OCI-LY1 (cell line): ENCODE measurements at regions not wholly inside any gene's neighbourhood (a gene's known extent, or its start where the extent isn't known, plus 50 kb on each side); places are given as distances from the start of the nearest gene placed in this dataset.

Experiments used
- H2AFZ ChIP-seq: fragments of 200-600 bp; sonication (generic), shearing (Covaris generic); 2 replicates; pipeline ENCODE4 v1.6.0; 2014; ENCODE audit warnings: antibody characterized with exemption, mild to moderate bottlenecking, low read length
- H3F3A ChIP-seq: fragments of 200-600 bp; sonication (generic), shearing (Covaris generic); 2 replicates; pipeline ENCODE4 v1.6.0; 2014; ENCODE audit warnings: mild to moderate bottlenecking, antibody characterized with exemption, low read length, moderate library complexity; ENCODE audit not compliant: insufficient read depth
- H3K27ac ChIP-seq: fragments of 200-600 bp; sonication (generic); 2 replicates; pipeline ENCODE4 v1.5.1; 2014; ENCODE audit warnings: low read length, mixed run types, mild to moderate bottlenecking, low read depth; ENCODE audit not compliant: poor library complexity, severe bottlenecking
- H3K27me3 ChIP-seq: fragments of 200-600 bp; sonication (generic); 2 replicates; pipeline ENCODE4 v1.6.0; 2014; ENCODE audit warnings: antibody characterized with exemption, mild to moderate bottlenecking, low read length, moderate library complexity; ENCODE audit not compliant: insufficient read depth
- H3K36me3 ChIP-seq: fragments of 200-600 bp; sonication (generic); 2 replicates; pipeline ENCODE4 v1.6.1; 2014; ENCODE audit warnings: mild to moderate bottlenecking, antibody characterized with exemption, low read length, moderate library complexity, mixed read lengths; ENCODE audit not compliant: insufficient read depth
- H3K4me1 ChIP-seq: fragments of 200-600 bp; sonication (generic); 2 replicates; pipeline ENCODE4 v1.5.1; 2014; ENCODE audit warnings: mild to moderate bottlenecking, low read length, moderate library complexity; ENCODE audit not compliant: insufficient read depth, severe bottlenecking
- H3K4me2 ChIP-seq: fragments of 200-600 bp; sonication (generic), shearing (Covaris generic); 2 replicates; pipeline ENCODE4 v1.6.1; 2014; ENCODE audit warnings: low read length
- H3K4me3 ChIP-seq: fragments of 200-600 bp; sonication (generic); 2 replicates; pipeline ENCODE4 v1.5.1; 2014; ENCODE audit warnings: low read length, low read depth, mild to moderate bottlenecking, mixed read lengths; ENCODE audit not compliant: poor library complexity, severe bottlenecking
- H3K79me2 ChIP-seq: fragments of 200-600 bp; shearing (Covaris generic); 2 replicates; pipeline ENCODE4 v1.6.1; 2016; ENCODE audit warnings: mixed run types, low read length, mixed read lengths; ENCODE audit not compliant: insufficient read depth
- H3K9ac ChIP-seq: fragments of 200-600 bp; sonication (generic), shearing (Covaris generic); 2 replicates; pipeline ENCODE4 v1.6.1; 2014; ENCODE audit warnings: mild to moderate bottlenecking, low read length, mixed read lengths
- H3K9me2 ChIP-seq: fragments of 200-600 bp; sonication (generic), shearing (Covaris generic); 2 replicates; pipeline ENCODE4 v1.6.1; 2014; ENCODE audit warnings: low read depth, mild to moderate bottlenecking, low read length, mixed read lengths
- H3K9me3 ChIP-seq: fragments of 200-600 bp; shearing (Covaris generic); 2 replicates; pipeline ENCODE4 v1.6.1; 2014; ENCODE audit warnings: low read length, mixed read lengths
- H4K20me1 ChIP-seq: fragments of 200-600 bp; sonication (generic), shearing (Covaris generic); 2 replicates; pipeline ENCODE4 v1.6.0; 2016; ENCODE audit warnings: mild to moderate bottlenecking, low read length; ENCODE audit not compliant: insufficient read depth
- EZH2 ChIP-seq: fragments of 200-600 bp; sonication (generic), shearing (Covaris generic); IDR thresholded peaks from 2 replicates; pipeline ENCODE4 v1.8.0; 2017; ENCODE audit warnings: borderline replicate concordance, mixed run types, mild to moderate bottlenecking, antibody characterized with exemption, low read length, moderate library complexity, mixed read lengths
- TF ChIP-seq, protein P1 (sequence below): fragments of 200-600 bp; sonication (generic), shearing (Covaris generic); IDR thresholded peaks from 2 replicates; pipeline ENCODE4 v1.5.1; 2017; ENCODE audit warnings: mild to moderate bottlenecking, antibody characterized with exemption, low read length, moderate library complexity, mixed read lengths

DNA sequence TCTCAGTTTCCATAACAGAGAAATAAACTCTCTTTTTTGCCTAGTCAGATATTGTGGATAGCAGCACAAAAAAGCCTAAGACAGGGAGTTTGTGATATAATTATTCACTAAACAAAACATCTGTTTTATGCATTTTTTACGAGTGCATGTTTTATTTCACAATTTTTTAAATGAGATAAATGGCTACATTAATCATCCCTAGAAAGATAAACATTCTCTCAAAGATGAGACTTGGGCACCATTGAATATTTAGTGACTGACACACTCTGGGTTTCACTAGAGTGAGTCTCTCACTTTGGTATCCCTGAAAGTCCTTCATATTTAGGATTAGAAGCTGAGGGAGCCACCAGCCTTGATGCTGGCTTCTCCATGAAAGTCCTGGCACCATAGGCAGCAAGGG lies 74.3 kb upstream of the LRCH1 start:
- Histone ChIP-seq H3K79me2 (no peaks in the 10 kb centered on the region), H3K27ac (no peak overlapping the region), H3K4me1 (no peaks in the 10 kb centered on the region), H4K20me1 (no peaks in the 10 kb centered on the region), H3K4me2 (no peak overlapping the region), H3K9ac (no peak overlapping the region), H3K9me2 (no peaks in the 10 kb centered on the region), H3K27me3 (no peaks in the 10 kb centered on the region), H3K9me3 (0 out of 2 replicates have a peak, but pooled peaks cover under 1% of the 10 kb centered on the region), H2AFZ (no peak overlapping the region), H3F3A (no peaks in the 10 kb centered on the region), H3K36me3 (no peaks in the 10 kb centered on the region), H3K4me3 (no peak overlapping the region)
- TF ChIP-seq, protein P1, sequence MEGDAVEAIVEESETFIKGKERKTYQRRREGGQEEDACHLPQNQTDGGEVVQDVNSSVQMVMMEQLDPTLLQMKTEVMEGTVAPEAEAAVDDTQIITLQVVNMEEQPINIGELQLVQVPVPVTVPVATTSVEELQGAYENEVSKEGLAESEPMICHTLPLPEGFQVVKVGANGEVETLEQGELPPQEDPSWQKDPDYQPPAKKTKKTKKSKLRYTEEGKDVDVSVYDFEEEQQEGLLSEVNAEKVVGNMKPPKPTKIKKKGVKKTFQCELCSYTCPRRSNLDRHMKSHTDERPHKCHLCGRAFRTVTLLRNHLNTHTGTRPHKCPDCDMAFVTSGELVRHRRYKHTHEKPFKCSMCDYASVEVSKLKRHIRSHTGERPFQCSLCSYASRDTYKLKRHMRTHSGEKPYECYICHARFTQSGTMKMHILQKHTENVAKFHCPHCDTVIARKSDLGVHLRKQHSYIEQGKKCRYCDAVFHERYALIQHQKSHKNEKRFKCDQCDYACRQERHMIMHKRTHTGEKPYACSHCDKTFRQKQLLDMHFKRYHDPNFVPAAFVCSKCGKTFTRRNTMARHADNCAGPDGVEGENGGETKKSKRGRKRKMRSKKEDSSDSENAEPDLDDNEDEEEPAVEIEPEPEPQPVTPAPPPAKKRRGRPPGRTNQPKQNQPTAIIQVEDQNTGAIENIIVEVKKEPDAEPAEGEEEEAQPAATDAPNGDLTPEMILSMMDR: no peak
- no peak for TF ChIP-seq EZH2

DNA sequence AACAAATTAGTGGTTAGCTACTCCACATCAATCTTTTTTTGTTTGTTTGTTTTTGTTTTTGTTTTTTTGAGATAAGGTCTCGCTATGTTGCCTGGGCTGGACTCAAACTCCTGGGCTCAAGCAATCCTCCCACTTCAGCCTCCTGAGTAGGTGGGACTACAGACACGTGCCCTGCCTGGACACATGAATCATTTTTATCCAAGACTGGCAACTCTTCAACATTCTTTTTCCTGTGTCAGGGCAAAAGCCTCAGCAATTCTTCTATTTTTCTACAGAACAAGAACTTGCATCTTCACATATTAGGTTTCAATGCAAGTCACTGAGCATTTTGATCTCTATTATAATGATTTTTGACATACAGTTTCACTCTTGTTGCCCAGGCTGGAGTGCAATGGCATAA lies 76.8 kb upstream of the LRCH1 start:
- no peak overlapping the region for H3K27ac ChIP-seq
- H3K9me2 ChIP-seq: no peaks in the 10 kb centered on the region
- no peak overlapping the region for H3K9ac ChIP-seq
- no peaks in the 10 kb centered on the region for H3K9me3 ChIP-seq
- H3K36me3 ChIP-seq: no peaks in the 10 kb centered on the region
- H3K4me1 ChIP-seq: no peaks in the 10 kb centered on the region
- H3K79me2 ChIP-seq: no peaks in the 10 kb centered on the region
- no peak overlapping the region for H3K4me3 ChIP-seq
- no peaks in the 10 kb centered on the region for H3K27me3 ChIP-seq
- TF ChIP-seq, protein P1: no peak
- TF ChIP-seq EZH2: no peak
- no peaks in the 10 kb centered on the region for H3F3A ChIP-seq
- H3K4me2 ChIP-seq: no peak overlapping the region
- H2AFZ ChIP-seq: no peak overlapping the region
- no peaks in the 10 kb centered on the region for H4K20me1 ChIP-seq

DNA sequence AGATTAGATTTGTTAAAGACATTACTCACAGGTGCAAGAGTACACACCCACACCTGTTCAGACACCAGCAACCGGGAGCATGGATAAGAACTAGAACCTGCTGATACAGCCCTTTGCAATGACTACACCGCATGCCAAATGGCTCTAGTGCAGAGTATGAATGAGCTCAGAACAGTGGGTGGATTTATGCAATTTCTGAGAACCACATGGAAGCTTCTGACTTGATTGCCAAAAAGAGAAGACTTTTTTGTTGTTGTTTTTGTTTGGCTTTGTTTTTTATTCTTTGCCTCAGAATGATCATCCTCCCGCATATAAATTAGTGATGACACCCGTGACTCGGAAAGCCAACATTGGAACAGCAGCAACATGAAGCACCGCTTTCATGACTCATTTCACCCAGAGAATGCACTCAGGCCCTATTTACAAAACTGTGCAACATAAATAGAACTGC lies 77.4 kb upstream of the LRCH1 start:
- no peak overlapping the region for H2AFZ ChIP-seq
- no peaks in the 10 kb centered on the region for H3K9me3 ChIP-seq
- H3K9ac ChIP-seq: no peak overlapping the region
- no peaks in the 10 kb centered on the region for H3K27me3 ChIP-seq
- no peaks in the 10 kb centered on the region for H3K36me3 ChIP-seq
- H3K79me2 ChIP-seq: no peaks in the 10 kb centered on the region
- no peak overlapping the region for H3K27ac ChIP-seq
- no peaks in the 10 kb centered on the region for H3K4me1 ChIP-seq
- no peaks in the 10 kb centered on the region for H3K9me2 ChIP-seq
- TF ChIP-seq, protein P1: no peak
- no peak for TF ChIP-seq EZH2
- H3K4me2 ChIP-seq: no peak overlapping the region
- H4K20me1 ChIP-seq: no peaks in the 10 kb centered on the region
- H3K4me3 ChIP-seq: no peak overlapping the region
- H3F3A ChIP-seq: no peaks in the 10 kb centered on the region
